Esophagus squamous epithelium (tissue), 5 donors: ENCODE measurements at regions not wholly inside any gene's neighbourhood (a gene's known extent, or its start where the extent isn't known, plus 50 kb on each side); places are given as distances from the start of the nearest gene placed in this dataset.

ENCODE experiments used
- DNase-seq: peaks from one replicate; lab custom pipeline; 2025; lab: John Stamatoyannopoulos, UW
- H3K27ac ChIP-seq, 4 donors: fragments of 200-600 bp; sonication (generic); one replicate each; pipeline ENCODE4 v1.5.1; 2016 to 2019; ENCODE audit warnings: mild to moderate bottlenecking in 1 of 4
- H3K27me3 ChIP-seq, 4 donors: fragments of 200-600 bp; sonication (generic); 1 replicate in 3 of 4; 2 replicates in 1 of 4; pipeline versions ENCODE4 v1.5.1 to v1.6.0; 2017 to 2021; ENCODE audit warnings: antibody characterized with exemption in 1 of 4
- H3K36me3 ChIP-seq, 3 donors: fragments of 200-600 bp; sonication (generic); one replicate each; pipeline ENCODE4 v1.5.1; 2016 to 2019
- H3K4me1 ChIP-seq, 3 donors: fragments of 200-600 bp; sonication (generic); one replicate each; pipeline ENCODE4 v1.5.1; 2017 to 2019
- H3K4me3 ChIP-seq, 4 donors: fragments of 200-600 bp; sonication (generic); 1 replicate in 3 of 4; 2 replicates in 1 of 4; pipeline ENCODE4 v1.5.1; 2016 to 2019; ENCODE audit warnings: mild to moderate bottlenecking in 2 of 4, moderate library complexity in 1 of 4
- H3K9me3 ChIP-seq, 3 donors: fragments of 200-600 bp; sonication (generic); one replicate each; pipeline ENCODE4 v1.5.1; 2016 to 2019
- CTCF ChIP-seq, 6 experiments: fragments of 450-650 bp in 4 of 6; fragments of 200-600 bp in 2 of 6; sonication (generic) in 2 of 6; IDR thresholded peaks; one replicate each; pipeline ENCODE4 v1.5.1; 2016 to 2019; ENCODE audit warnings: antibody characterized with exemption in 6 of 6, mild to moderate bottlenecking in 4 of 6, moderate library complexity in 4 of 6
- POLR2A ChIP-seq, 4 donors: fragments of 450-650 bp; IDR thresholded peaks; one replicate each; pipeline ENCODE4 v1.6.1; 2017; ENCODE audit warnings: antibody characterized with exemption in 4 of 4, mild to moderate bottlenecking in 4 of 4, moderate library complexity in 3 of 4
- WGBS, 2 donors: methylation state at CpG; one replicate each; pipeline ENCODE4 v1.1.5; 2018; 5-methylcytosine and 5-hydroxymethylcytosine counted together
- intact Hi-C: fragments of 100-400 bp; cut with DNase I; formaldehyde crosslinking; loops from one replicate; pipeline ENCODE4 v1.15.0; 2022
- donor health status: DM: yes; HTN: yes; CAD: no.

- WGBS, 2 donors: 65 to 72% methylated on average over 2 of the region's 2 CpGs
- TF ChIP-seq CTCF (IDR thresholded peaks at IDR 0.05) (no peak), POLR2A (IDR thresholded peaks at IDR 0.05) (no peak)
Observed at GRCh38 chr16:26729951-26730541, 336.7 kb upstream of the C16orf82 start.

GRCh38 chr16:26731729-26732128 is 335.0 kb upstream of the C16orf82 start:
- TF ChIP-seq POLR2A (IDR thresholded peaks at IDR 0.05) (no peak), CTCF (IDR thresholded peaks at IDR 0.05) (no peak)
- DNase-seq: no peak
- Histone ChIP-seq H3K4me3 (no peak overlapping the region), H3K27me3 (no peaks in the 10 kb centered on the region), H3K36me3 (no peaks in the 10 kb centered on the region), H3K9me3 (no peaks in the 10 kb centered on the region), H3K4me1 (peaks cover 0 to 13% (median 5%) of the 10 kb centered on the region in 3 donors), H3K27ac (no peak overlapping the region)
- intact Hi-C loops: no loop called here
- 86 to 97% methylated on average over 4 of the region's 4 CpGs for whole genome bisulfite sequencing, 2 donors

More at GRCh38 chr16:26729951-26730541, 336.7 kb upstream of the C16orf82 start:
- no peak overlapping the region for H3K4me3 ChIP-seq
- no peaks in the 10 kb centered on the region for H3K36me3 ChIP-seq
- no peak for DNase-seq
- H3K27ac ChIP-seq: no peak overlapping the region
- H3K9me3 ChIP-seq: no peaks in the 10 kb centered on the region
- H3K27me3 ChIP-seq: no peaks in the 10 kb centered on the region
- intact Hi-C loops: no loop called here
- peaks cover 0 to 13% (median 5%) of the 10 kb centered on the region in 3 donors for H3K4me1 ChIP-seq

- Histone ChIP-seq H3K36me3 (no peaks in the 10 kb centered on the region), H3K27me3 (no peaks in the 10 kb centered on the region), H3K4me1 (no peaks in the 10 kb centered on the region), H3K9me3 (no peaks in the 10 kb centered on the region), H3K27ac (no peak overlapping the region), H3K4me3 (no peak overlapping the region)
- intact Hi-C loops: no loop called here
- 42 to 53% methylated on average over 1 of the region's 1 CpG for WGBS, 2 donors
- no peak for DNase-seq
- TF ChIP-seq POLR2A (IDR thresholded peaks at IDR 0.05): no peak
- TF ChIP-seq CTCF (IDR thresholded peaks at IDR 0.05): no peak
Observed at GRCh38 chr16:26733710-26734109, 333.0 kb upstream of the C16orf82 start.

DNA sequence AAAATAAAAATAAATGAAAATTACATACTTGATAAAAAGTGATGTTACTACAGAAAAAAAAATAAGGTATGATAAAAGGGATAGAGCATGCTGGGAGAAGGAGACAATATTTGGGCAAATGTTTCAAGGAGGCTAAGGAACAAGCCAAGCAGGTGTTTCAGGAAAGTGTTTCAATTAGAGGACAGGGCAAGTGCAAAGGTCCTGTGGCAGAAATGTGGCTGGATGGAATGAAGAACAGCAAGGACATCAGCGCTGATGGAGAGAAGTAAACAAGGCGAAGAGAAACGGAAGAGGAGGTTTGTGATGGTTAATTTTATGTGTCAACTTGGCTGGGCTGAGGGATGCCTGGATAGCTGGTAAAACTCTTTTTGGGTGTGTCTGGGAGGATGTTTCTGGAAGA is 331.2 kb upstream of the C16orf82 start:
- TF ChIP-seq CTCF (IDR thresholded peaks at IDR 0.05) (no peak), POLR2A (IDR thresholded peaks at IDR 0.05) (no peak)
- 73 to 87% methylated on average over 3 of the region's 3 CpGs for WGBS, 2 donors
- DNase-seq: no peak

GRCh38 chr16:26736084-26736483 is 330.6 kb upstream of the C16orf82 start:
- Histone ChIP-seq H3K4me3 (no peak overlapping the region), H3K4me1 (peaks cover 0 to 8% (median 0%) of the 10 kb centered on the region in 3 donors), H3K27me3 (no peaks in the 10 kb centered on the region), H3K9me3 (no peaks in the 10 kb centered on the region), H3K27ac (no peak overlapping the region), H3K36me3 (no peaks in the 10 kb centered on the region)
- intact Hi-C loops: no loop called here
- DNase-seq: no peak
- WGBS, 2 donors: 77 to 78% methylated on average over 4 of the region's 4 CpGs
- no peak for TF ChIP-seq POLR2A (IDR thresholded peaks at IDR 0.05)
- TF ChIP-seq CTCF (IDR thresholded peaks at IDR 0.05): no peak

More for the DNA sequence above, 331.2 kb upstream of the C16orf82 start:
- no peaks in the 10 kb centered on the region for H3K27me3 ChIP-seq
- no peak overlapping the region for H3K27ac ChIP-seq
- no peaks in the 10 kb centered on the region for H3K36me3 ChIP-seq
- H3K4me3 ChIP-seq: no peak overlapping the region
- H3K4me1 ChIP-seq: peaks cover 0 to 3% (median 0%) of the 10 kb centered on the region in 3 donors
- H3K9me3 ChIP-seq: no peaks in the 10 kb centered on the region
- intact Hi-C loops: no loop called here
